Right renal cortex interstitium (tissue), 3 donors: ENCODE measurements at regions not wholly inside any gene's neighbourhood (a gene's known extent, or its start where the extent isn't known, plus 50 kb on each side); places are given as distances from the start of the nearest gene placed in this dataset.

ENCODE experiments used
- DNase-seq, 3 donors: peaks; one replicate each; pipeline ENCODE4 v3.0.0-alpha.2; 2013; ENCODE audit warnings: low read depth in 3 of 3, low spot score in 2 of 3

DNA sequence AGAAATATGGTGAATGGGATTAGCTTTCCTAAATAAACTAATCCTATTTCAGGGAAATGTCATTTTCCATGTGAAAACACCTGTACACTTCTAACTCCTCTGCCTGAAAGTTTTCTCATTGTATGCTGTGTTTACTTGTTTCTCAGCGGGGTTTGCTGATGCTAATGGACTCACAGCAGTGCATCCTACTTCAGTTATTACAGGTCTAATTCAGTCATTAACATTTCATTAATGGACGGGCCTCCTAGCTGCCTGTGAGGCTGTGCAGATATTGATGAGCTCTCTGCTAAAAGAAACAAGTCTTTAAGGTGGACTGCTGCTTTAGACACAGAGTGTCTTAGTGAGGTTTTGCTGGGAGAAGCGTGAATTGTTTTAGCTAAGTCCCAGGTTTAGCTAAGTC, 1342.0 kb upstream of the ZEB2 start:
- no peak for DNase-seq

DNA sequence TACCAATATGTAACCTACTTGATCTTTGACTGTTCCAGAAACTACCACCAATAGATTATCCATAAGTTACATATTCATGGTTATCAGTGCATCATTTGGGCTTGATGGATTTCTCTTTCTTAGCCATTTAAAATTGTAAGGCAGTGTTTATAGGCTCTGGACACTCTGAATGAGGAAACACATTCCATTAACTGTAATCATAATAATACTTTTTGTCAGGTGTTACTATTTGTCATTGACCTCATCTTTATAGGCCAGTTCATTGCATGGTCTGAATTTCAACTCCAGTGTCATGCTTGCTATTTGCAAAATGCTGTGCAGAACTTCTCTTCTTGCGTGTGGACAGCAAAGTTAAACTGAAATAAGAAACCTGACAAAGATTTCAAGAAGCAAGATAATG, 1340.2 kb upstream of the ZEB2 start:
- DNase-seq, result no peak

DNA sequence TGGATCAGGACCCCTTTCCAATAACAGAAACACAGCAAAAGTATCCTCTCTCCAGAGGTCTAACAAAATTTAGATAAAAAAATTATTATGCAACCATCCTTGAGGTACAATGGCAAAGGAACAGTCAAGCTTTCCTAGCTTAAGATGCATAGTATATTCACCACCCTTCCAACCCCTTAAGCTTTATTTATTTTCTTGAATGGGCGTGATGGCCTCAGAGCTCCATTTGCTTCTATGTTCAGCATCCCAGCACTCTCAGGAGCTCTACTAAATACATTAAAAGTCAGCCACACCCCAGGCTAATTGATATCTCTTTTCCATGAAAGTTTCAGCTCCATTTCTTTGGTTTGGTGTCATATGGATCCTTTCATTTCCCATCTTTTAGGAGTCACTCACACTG, 1335.2 kb upstream of the ZEB2 start:
- DNase-seq, result no peak

DNA sequence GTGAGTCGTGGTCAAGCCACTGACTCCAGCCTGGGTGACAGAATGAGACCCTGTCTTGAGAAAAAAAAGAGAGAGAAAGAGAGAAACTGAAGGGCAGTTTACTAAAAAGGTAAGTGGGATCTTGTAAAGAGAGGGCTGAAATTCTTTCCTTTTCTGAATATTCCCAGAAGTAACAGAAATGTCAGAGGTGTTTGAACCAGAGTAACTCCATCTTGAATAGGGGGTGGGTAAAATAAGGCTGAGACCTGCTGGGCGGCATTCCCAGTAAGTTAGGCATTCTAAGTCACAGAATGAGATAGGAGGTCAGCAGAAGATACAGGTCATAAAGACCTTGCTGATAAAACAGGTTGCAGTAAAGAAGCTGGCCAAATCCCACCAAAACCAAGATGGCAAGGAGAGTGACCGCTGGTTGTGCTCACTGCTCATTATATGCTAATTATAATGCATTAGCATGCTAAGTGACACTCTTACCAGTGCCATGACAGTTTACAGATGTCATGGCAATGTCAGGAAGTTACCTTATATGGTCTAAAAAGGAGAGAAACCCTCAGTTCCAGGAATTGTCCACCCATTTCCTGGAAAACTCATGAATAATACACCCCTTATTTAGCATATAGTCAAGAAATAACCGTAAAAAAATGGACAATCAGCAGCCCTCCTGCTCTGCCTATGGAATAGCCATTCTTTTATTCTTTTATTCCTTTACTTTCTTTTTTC, 1334.3 kb upstream of the ZEB2 start:
- no peak for DNase-seq

DNA sequence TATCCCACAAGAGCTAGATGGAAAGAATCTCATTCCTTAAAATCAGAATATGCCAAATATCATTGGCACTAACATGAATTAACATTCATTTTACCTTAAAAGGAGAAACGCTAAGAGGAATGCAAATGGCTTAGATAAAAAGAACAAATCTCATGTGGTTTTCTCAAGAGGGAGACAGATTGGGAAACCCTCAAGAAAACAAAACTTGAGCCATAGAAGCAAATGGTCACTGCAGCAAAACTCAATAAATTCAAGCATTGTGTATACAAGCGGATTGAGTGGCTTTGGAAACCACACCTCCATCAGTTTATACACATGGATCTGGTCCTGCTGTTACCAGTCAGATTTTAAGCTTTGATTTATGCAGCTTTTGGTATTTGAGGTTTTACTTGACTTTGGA, 1331.8 kb upstream of the ZEB2 start:
- DNase-seq, result no peak

DNA sequence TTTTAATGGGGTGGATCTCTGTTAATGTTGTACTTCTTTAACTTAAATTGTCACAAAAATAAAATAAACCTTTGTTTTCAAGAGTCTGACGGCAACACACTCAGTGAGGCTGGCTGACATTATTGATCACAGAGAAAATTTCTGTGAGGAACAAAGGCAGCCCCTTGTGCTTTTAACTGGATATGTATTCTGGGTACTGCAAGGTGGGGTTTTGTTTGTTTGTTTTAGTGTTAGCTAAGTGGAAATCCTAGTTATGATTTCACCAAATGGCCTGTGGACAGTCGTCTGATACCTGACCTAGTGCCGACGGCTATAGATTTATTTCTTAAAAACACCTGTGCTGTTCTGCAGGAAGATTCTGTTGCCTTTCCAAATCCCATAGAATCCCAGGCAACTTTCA, 1329.5 kb upstream of the ZEB2 start:
- DNase-seq, result no peak

DNA sequence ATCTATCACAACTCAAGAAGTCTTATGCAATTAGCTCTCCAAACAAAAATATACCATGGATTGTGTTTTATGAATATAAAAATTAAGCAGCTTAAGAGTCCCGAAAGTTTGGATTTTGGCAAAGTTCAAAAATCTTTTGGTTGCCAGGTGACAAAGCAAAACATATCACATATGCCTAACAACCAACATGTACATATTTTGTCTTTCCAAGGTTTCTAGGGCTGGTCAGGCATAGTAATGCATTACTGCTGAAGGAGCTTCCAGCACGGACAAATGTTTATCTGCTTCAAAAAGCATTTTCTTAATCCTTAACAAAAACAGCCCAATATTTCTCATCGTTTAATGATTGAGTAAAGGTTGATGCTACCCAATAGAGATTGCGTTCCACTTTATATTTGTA, 1327.1 kb upstream of the ZEB2 start:
- DNase-seq, result no peak

DNA sequence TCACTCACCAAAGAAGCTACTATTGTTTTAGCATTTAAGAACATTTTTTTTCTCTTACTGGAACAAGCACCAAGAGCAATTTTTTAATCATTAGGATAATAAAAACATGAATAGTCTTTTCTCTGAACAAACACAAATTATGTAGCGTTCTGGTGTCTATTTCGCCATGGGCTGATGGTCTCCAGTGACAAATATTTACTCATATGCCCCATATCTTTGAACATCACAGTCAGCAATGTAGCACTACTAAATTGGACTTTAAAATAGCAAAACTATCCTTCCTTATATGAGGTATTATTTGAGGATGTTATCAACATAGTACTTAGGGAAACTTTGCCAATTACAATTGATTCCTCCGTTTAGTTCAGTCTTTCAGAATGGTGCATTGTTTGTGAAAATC, 1326.0 kb upstream of the ZEB2 start:
- DNase-seq, result no peak

DNA sequence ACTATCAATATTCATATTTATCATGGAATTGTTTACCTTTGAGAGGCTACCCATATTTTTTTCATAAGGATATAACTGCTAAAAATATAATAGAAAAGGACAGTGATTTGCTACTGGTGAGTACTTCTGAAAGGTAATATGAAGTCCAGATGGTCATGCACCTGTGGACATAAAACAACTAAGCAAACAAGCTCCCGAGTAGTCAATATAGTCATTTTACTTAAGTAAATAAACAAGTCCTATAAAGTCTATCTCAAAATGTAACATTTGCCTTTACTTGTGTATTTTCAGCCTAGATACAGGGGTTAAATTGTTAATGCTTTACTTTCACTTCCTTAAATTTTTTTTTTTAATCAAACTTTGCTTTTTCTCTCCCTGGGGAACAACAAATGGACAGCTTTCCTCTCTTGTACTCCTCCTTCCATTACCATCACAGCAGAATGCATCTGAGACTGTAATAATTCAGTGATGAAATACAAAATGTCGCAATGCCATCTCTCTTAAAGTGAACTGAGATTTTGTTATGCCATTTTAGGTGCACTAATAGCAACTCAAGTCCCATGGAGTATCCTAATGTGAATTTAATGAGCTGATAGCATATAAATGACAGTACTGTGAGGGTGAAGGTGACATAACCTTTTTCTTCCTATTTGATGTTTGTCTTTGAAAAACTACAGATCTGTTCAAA, 1325.4 kb upstream of the ZEB2 start:
- DNase-seq, result no peak

DNA sequence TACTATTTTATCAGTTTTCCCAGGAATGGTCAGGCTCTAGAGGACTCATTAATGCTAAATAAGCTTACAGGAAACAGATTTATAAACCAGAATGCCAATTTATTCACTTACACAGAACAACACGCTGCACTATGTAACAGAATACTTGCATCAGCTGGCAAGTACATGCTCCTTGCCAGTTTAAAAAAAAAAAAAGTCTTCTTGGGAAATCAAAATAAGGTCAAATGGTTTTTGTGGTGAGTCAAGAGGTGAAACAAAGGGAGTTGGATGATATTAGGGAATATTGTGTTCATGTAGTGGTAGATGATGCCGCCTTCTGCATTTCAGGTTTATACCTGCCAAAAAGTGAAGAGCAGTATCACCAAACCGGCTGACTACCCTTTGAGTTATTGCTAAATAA, 1322.1 kb upstream of the ZEB2 start:
- DNase-seq, result no peak

DNA sequence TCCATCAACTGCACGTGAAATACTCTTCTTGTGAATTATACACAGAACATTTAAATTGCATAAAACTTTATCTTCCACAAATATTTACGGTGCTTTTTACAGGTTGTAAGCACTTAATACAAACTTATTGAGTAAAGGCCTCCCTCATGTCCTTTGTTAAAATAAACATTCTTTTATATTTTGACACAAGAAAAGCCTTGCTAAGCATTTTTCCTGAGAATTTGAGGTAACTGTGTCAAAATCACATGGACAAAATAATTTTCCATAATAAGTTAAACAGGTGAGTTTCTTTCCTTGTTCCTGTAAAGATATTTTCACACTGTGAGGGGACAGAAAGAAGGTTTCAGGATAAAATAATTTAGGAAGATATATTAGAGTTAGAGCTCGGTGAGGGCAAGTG, 1317.1 kb upstream of the ZEB2 start:
- DNase-seq, result no peak

DNA sequence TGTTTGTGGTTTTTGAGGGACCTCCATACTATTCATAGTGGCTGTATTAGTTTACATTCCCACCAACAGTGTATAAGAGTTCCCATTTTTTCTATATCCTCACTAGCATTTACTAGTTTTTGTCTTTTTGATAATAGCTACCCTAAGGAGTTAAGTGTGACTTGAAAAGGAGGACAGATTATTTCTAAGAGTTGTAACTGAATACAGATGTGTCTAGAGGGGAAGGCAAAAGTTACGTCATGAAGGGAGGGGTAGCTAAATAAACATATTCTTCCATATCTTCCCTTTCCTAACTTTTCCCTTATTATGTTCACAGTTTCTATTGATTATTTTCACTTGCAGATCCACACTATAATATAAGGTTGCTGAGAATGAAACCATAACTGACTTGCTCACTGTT, 1315.7 kb upstream of the ZEB2 start:
- no peak for DNase-seq

DNA sequence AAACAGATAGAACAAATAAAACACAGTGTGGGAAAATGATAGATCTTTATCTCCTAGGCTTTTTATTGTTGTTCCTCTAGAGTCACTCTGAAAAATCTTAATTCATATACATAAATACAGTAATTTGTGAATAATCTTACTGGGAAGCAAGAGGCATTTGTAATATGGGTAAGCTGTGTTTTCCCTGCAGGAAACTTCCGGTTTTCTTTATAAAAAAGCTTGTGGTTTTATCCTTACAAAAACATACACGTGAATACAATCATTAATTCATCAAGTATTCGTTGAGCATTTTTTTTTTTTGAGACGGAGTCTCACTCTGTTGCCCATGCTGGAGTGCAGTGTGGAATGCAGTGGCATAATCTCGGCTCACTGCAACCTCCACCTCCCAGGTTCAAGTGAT, 1312.8 kb upstream of the ZEB2 start:
- no peak for DNase-seq

DNA sequence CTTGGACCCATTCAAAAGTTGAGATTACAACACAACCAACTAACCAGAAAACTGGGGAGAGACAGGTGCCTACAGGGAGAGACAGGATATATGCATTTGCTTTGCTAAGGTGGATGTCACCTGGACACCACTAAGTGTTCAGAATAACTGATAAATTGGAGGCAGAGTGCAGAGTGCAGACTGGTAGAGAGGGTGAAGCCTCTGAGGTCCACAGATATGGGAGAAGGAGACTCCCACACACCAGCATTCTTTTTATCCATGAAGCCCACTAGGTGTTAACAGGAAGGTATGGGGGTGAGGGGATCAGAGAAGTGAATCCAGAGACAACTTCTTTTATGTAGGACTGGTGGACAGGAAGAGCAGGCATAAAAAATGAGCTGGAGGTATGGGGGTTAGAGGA, 1310.0 kb upstream of the ZEB2 start:
- no peak for DNase-seq

DNA sequence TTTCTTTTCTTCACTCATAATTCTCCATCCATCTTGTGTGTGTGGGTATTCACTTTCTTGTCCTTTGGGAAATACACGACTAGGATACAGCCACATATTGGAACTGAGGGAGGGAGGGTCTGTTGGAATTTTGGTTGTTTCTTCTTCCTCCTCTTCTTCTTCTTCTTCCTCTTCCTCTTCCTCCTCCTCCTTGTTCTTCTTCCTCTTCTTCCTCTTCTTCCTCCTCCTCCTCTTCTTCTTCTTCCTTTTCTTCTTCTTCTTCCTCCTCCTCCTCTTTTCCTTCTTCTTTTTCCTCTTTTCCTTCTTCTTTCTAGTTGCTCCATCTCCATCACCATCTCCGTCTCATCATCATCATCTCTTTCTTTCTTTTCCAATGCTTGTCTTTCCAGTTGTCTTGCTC, 1307.3 kb upstream of the ZEB2 start:
- DNase-seq, result no peak

DNA sequence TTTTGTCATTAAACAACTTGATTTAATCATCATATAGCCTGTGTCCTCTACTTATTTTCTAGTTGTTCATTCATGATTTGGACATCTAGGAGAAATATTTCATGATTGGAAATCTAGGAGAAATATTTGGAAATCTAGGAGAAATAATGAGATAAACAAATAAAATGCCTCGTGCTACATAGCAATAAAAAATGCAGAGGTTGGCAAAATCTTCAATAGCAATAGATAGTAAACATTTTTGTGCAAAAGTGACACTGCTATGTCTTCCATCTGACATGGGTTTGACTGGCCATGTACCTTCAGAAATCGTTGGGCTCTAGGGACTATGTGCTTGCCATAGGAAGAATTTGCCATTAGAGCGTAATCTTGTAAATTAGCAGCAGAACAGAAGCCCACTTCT, 1304.5 kb upstream of the ZEB2 start:
- no peak for DNase-seq

DNA sequence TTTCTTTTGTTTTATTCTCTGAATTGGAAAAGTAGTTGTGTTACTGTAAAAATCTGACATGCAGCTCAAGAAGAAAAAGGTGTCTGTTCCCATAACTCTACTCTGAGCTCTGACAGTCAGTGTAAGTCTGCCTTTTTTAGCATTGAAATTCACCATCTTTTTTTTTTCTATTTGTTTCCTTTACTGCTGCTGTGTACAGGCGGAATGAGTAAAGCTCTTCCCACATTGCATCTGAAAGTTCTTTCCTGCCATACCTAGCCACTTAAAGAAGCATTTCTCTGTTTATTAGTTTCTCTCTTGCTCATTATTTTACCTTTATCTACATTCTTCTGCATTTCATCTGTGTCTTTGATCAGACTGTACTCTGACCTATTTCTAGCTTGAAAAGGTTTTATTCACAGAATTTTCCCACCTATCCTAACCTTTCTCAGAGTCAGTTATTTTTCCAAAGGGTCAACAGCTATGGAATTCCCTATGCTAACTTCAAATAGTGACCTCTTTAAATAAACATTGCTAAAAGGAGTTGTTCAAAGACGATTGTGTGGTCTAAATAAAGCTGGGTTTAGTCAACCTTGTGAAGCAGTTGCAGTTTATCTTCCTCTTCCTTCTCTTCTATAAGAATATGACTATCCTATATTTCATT, 1303.1 kb upstream of the ZEB2 start:
- DNase-seq, result no peak

DNA sequence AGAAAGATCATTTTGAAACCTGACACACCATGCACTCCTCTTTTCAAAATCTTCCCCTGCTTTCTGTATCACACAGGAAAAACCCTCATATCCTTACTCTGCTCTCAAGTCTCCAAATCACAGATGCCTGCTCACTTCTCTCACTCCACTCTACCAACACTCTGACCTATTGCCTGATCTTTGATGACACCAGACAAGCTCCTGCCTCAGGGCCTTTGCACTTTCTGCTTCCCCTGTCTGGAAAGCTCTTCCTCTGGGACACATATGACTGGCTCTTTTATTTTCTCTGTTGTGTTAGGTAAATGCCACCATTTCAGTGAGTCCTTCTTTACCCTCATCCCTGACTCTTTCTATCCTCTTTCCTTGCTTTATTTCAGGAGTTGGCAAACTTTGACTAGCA, 1300.7 kb upstream of the ZEB2 start:
- no peak for DNase-seq

DNA sequence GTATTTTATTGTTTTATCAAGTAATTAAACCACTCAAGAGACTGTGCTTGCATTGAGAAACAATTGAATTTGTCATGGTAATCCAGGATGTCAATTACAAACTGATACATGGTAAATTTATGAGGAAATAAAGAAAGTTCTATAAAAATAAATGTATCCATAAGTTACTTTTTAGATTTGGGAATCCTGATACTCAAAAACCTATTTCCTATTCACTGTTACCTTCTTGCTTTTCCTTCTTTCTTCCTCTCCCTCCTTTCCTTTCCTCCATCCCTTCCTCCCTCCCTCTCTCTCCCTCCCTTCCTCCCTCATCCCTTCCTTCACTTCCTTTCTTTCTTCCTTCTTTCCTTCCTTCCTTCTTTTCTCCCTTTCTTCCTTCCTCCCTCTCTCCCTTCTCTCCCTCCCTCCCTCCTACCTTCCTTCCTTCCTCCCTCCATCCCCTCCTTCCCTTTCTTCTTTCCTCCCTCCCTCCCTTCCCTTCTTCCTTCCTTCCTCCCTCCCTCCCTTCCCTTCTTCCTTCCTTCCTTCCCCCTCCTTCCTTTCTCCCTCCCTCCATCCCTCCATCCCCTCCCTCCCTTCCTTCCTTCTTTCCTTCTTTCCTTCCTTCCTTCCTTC, 1299.1 kb upstream of the ZEB2 start:
- no peak for DNase-seq

DNA sequence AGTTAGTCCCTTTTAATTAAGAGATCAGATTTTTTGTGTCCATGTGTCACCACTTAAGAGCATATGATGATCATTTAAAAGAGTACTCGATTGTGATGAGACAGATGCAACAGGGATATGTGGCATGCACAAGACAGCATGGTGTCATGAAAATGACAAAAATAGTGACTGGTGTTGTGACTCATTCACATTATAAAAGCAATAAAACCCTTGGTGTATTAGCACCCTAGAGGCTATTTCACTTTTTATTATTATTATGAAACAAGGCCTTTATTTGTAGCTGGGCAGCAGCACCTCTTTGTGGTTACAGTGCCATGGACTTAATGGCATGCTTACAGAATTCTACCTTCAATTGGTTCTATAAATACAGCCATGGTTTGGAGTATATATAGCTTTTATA, 1296.0 kb upstream of the ZEB2 start:
- no peak for DNase-seq

DNA sequence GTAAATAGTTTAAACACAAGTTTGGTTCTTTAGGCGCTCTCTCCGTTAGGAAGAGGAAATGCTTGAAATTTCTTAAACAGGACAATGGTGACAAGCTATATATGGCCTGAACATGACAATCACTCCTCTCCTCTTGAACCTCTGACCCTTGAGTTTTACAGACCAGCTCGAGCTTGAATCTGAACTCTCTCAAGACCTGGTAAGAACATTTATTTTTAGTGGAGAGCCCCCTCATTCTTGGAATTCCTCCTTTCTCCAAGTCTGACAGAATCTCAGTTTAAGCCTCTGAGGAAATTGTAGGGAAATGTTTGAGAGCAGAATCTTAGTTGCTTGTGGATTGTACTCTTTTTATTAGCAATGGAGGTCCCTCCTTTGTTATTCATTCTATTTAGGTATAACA, 1293.6 kb upstream of the ZEB2 start:
- DNase-seq, result no peak

DNA sequence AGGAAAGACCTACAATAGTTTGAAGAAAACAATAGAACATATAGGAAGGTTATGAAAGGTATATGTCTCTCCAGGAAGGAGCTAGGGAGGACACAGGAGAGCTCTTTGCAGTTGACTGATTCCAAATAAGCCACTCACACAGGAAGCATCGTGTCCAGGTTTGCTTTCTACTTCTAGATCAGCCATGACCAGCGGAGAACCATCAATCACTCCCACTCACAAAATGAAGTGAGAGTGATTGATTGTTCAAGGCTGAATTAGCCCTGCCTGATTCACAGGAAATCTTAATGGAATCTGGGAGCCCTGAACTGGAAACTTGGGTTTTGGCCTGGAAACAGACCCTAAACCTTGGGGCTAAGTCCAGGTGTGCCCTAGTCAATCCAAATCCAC, 1292.2 kb upstream of the ZEB2 start:
- no peak for DNase-seq
